ENCODE measurements at regions not wholly inside any gene's neighbourhood (a gene's known extent, or its start where the extent isn't known, plus 50 kb on each side); places are given as distances from the start of the nearest gene placed in this dataset.

- TF ChIP-seq CTCF (IDR thresholded peaks at IDR 0.05) (no peak), POLR2AphosphoS5 (IDR thresholded peaks at IDR 0.05) (no peak)
Measured at GRCh38 chr7:110480964-110481363, 610.0 kb upstream of the LRRN3 start.
